ENCODE measurements at regions not wholly inside any gene's neighbourhood (a gene's known extent, or its start where the extent isn't known, plus 50 kb on each side); places are given as distances from the start of the nearest gene placed in this dataset.

DNA sequence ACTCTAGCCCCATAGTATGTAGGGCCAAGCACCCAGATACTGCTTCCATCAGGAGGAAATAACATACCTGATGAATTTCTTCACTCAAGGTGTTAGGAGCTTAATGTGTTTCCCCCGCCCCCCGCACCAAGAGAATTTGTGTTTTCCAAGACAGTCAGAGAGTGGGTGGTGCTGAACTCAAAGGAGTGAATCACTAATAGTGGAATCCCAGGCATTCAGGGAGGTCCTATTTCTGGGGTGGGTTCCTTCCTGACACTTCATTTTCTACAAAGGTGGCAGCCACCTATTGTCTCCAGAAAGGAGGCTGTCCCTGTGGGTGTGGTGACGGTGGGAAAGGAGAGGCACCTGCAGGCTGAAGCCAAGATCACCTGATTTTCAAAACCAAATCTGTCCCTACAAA is 50.8 kb upstream of the ELF5 start:
- H3K4me3 ChIP-seq (ENCODE audit: low read depth, low read length) = no peak overlapping the region
- TF ChIP-seq, protein P1, sequence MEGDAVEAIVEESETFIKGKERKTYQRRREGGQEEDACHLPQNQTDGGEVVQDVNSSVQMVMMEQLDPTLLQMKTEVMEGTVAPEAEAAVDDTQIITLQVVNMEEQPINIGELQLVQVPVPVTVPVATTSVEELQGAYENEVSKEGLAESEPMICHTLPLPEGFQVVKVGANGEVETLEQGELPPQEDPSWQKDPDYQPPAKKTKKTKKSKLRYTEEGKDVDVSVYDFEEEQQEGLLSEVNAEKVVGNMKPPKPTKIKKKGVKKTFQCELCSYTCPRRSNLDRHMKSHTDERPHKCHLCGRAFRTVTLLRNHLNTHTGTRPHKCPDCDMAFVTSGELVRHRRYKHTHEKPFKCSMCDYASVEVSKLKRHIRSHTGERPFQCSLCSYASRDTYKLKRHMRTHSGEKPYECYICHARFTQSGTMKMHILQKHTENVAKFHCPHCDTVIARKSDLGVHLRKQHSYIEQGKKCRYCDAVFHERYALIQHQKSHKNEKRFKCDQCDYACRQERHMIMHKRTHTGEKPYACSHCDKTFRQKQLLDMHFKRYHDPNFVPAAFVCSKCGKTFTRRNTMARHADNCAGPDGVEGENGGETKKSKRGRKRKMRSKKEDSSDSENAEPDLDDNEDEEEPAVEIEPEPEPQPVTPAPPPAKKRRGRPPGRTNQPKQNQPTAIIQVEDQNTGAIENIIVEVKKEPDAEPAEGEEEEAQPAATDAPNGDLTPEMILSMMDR (IDR thresholded peaks at IDR 0.05; ENCODE audit: low read depth, low read length, missing control alignments) = no peak
- DNase-seq (ENCODE audit: low read depth) = no peak

- no peak overlapping the region for H3K4me3 ChIP-seq (ENCODE audit: low read depth, low read length)
- TF ChIP-seq, protein P1 (IDR thresholded peaks at IDR 0.05; ENCODE audit: low read depth, low read length, missing control alignments) = no peak
- DNase-seq (ENCODE audit: low read depth) = no peak
These were observed 51.2 kb upstream of the ELF5 start for GRCh38 chr11:34564807-34565241.

DNA sequence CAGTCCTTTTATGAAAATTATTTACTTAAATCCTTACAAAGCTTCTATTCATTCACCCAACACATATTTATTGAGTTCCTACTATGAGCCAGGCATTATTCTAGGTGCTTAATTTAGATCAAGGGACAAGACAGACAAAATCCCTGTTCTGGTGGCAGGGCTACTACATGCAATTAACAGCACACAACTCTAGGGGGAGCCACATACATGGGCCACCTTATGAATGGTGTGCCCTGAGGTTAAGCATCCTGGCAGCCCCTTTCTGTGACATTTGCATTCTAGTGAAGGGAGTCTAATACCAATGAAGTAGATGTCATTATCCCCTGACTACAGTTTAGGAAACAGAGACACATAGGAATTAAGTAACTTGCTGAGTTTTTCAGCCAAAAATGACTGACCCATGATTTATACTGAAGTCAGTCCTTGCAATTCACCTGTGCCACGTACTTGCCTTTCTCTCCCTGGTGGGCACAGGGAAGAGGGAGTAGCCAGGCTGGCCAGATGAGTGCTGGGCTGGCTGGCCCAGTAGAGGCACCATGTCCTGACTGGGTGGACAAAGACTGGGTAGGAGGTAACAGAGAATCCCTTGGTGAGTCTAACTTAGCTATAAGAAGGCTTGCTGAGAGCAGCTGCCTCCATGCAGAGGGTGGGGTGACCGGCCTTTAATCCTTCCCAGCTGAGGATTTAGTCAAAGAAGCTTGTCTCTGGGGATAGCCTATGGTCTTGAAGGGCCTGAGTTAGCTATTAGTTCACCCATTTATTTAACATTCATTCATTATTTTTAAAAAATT is 52.0 kb upstream of the ELF5 start:
- H3K4me3 ChIP-seq (ENCODE audit: low read depth, low read length) = no peak overlapping the region
- TF ChIP-seq, protein P1 (IDR thresholded peaks at IDR 0.05; ENCODE audit: low read depth, low read length, missing control alignments) = peak; percentile 68
- DNase-seq (ENCODE audit: low read depth) = no peak

DNA sequence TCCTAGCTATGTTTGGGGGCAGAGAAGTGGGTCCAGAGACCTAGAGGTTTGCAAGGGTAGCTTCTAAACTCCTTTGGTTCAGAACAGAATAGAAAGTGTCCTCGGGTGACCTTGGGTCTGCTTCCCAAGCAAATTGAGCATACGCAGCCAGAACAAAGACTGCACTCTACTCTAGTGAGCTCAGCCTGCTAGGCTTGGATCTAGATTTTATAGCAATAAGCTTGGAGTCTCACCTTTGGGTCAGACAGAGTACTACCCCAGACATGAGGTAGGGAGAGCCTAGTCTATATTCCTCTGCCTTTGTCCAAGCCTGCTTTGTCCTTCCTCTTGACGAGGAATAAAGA is 52.6 kb upstream of the ELF5 start:
- TF ChIP-seq, protein P1 (IDR thresholded peaks at IDR 0.05; ENCODE audit: low read depth, low read length, missing control alignments) = no peak
- H3K4me3 ChIP-seq (ENCODE audit: low read depth, low read length) = no peak overlapping the region
- no peak for DNase-seq (ENCODE audit: low read depth)

GRCh38 chr11:34566736-34567135 is 53.1 kb upstream of the ELF5 start:
- TF ChIP-seq, protein P1 (IDR thresholded peaks at IDR 0.05; ENCODE audit: low read depth, low read length, missing control alignments) = no peak
- H3K4me3 ChIP-seq (ENCODE audit: low read depth, low read length) = no peak overlapping the region
- no peak for DNase-seq (ENCODE audit: low read depth)

DNA sequence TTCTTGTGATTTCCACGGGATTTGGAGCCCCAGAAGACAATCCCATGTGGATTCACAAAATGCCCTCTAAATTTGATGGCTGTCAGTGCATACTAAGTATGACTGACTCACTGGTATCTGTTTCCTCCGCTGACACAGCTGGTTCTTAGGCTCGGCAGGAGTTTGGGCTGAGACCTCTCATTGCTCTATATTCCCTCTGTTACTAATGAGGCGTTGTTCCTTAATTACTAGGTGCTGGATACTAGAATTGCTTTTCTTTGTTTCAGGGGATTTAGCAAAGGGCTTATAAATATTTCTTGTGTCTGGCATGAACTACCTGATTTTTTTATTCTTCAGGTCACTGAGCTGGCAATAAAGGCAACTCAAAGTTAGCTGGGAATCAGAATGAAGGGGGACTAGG is 53.2 kb upstream of the EHF start:
- TF ChIP-seq, protein P1 (IDR thresholded peaks at IDR 0.05; ENCODE audit: low read depth, low read length, missing control alignments) = no peak
- DNase-seq (ENCODE audit: low read depth) = no peak

DNA sequence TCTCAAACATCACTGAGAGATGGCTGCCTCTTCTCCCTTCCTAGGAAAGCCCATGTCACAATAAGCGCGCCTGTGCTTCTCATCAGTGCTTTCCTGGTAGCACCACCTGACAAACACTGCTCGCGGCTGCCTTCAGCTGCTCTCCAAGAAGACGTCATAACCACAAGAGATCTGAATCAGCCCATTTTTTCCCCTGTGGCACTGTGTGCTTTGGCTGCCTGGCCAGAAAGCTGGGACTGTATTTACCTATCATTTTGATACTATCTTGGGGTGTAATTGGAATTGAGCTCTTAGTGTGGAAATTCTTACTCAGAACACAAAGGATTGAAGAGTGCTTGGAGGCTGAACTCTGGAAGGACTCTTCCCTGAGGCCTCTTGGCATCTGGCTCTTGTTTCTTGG is 50.3 kb upstream of the EHF start:
- TF ChIP-seq, protein P1 (IDR thresholded peaks at IDR 0.05; ENCODE audit: low read depth, low read length, missing control alignments) = no peak
- no peak overlapping the region for H3K4me3 ChIP-seq (ENCODE audit: low read depth, low read length)
- DNase-seq (ENCODE audit: low read depth) = no peak

More for the DNA sequence above, 53.2 kb upstream of the EHF start:
- no peak overlapping the region for H3K4me3 ChIP-seq (ENCODE audit: low read depth, low read length)

Data from GM12864 (cell line).